GM18519 (cell line): ENCODE measurements at regions not wholly inside any gene's neighbourhood (a gene's known extent, or its start where the extent isn't known, plus 50 kb on each side); places are given as distances from the start of the nearest gene placed in this dataset.
A peak's percentile ranks its signal among the peaks of the same experiment; 100 is the strongest.

Experiments
- ATAC-seq: cut with Tn5 transposase; IDR thresholded peaks from one replicate; pipeline ENCODE4 v1.9.1; 2021; ENCODE audit warnings: mild to moderate bottlenecking, moderate library complexity; ENCODE audit not compliant: unreplicated experiment, low FRiP score

DNA sequence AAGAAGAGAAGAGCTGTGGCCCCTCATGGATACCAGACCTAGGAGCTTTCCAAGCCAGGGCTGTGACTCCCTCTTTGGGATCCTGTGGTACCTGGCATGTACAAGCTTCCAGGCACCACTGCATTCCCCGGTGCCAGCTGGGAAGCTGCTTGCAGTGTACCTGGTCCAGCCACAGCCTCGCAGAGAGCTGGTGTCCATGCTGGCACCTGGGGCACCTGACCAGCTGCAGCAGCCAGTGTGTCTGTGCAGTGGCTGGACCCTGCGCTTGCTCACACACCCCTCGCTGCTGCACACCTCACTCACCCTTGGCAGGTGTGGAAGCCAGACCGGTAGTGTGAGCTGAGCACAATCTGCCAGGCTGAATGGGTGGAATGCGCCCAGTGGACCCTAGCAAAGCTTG, 190.9 kb upstream of the MAN1A1 start:
- ATAC-seq = no peak

DNA sequence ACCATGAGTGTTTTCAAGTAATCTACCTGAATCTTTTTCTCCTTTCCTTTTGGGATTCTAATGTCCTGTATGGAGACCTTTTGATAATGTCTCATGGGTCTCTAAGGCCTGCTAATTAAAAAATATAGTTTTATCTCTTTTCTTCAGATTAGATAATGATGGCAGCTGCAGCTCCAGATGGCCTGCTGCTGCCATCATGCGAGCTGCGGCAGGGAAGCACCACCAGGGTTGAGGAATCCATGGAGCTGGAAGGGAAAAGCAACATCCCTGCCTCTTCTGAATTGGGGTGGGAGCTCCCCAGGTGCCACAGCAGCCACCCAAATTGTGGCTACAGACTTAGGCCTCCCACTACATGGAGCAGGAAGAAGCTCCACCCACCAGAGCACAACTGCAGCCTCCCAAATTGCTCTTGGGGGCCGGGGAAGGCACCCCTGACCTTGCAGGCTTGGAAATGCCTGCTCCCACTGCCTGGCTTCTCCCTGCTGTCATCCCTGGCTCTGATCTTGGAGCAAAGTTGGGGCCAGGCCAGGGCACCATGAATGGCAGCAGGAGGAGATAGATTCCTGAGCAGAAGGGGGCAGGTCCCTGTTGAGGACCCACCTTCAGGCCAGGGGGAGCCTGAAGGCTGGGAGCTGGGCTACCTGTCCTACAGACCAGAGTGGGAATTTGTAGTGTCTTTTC, 189.6 kb upstream of the MAN1A1 start:
- ATAC-seq = no peak

DNA sequence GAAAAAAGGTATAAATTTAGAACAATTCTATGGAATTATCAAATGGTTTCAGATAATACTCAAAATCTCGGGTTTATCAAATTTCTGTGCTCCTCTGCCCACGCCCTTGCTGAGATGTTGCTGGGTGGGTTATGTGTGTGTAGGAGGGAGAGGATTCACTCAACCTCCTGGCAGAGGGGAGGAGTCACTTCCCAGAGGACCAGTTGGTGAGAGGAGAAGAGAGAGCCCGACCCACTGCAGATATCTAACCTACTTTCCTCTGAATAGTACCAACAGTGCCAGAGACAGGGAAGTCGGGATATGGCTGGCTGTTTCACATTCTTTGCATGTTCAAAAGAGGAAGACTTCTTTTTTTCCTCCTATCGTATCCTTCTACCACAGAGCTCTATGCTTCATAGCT, 187.1 kb upstream of the MAN1A1 start:
- ATAC-seq = no peak

DNA sequence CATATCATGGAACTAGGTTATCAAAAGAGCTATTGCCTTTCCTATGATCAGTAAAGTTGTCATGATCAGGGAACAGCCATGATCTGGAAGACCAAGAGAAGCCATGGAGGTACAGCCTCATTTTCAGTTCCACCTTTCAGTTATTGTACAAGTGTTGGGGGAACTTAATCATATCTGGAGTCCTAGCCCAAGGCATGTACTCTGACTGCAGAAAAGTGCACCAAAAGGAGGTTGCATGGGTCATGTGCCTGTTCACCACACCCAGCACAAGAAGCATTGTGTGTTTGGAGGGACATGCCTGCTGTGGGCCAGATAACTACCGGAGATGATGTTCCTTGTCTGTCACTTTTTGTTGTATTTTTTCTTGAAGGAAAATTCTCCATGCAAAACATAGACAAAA, 185.8 kb upstream of the MAN1A1 start:
- ATAC-seq = peak; percentile 46

DNA sequence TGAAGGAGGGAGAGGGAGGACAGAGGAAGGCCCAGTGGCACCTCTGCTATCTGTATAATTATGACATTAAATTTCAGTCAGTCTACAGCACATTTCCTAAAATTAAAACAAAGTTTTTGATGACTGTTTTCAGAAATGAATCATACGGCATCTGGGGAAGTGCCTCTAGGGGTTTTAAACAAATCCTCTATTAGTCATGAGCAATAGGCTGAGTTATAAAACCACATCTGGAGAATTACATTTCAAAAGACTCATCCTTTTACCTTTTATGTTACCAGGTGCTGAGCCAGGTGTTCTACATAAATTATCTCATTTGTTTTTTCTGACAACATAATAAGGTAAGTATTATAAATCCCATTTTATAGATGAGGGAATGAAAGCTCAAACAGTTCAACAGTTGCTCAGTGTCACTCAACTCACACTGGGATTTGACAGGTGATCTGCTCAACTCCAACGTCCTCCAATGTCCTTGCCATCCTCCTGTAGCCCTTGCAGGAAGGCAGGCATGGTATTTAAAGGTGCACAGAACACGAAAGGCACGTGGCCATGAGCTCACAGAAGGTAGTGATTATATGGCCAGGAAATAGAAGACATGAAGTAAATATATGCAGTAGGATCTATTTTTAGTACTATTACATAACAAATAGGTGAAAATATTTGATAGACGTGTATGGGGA, 184.2 kb upstream of the MAN1A1 start:
- ATAC-seq = peak; percentile 75

DNA sequence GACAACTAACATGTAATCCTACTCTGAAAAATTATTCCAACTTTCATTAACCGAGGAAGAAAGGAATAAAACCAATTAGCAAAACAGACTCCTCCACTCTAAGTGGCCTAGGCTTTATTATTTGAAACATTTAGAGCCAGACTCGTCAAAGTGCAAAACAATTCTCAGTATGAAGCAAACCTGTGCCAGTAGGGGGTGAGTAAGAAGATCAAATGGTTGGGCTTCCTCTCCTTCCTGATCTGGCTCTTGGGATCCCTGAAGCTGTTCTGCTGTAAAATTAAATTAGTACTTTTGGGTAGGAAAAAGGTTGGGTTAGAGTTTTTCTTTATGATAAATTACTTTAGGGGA, 177.6 kb upstream of the MAN1A1 start:
- ATAC-seq = no peak

DNA sequence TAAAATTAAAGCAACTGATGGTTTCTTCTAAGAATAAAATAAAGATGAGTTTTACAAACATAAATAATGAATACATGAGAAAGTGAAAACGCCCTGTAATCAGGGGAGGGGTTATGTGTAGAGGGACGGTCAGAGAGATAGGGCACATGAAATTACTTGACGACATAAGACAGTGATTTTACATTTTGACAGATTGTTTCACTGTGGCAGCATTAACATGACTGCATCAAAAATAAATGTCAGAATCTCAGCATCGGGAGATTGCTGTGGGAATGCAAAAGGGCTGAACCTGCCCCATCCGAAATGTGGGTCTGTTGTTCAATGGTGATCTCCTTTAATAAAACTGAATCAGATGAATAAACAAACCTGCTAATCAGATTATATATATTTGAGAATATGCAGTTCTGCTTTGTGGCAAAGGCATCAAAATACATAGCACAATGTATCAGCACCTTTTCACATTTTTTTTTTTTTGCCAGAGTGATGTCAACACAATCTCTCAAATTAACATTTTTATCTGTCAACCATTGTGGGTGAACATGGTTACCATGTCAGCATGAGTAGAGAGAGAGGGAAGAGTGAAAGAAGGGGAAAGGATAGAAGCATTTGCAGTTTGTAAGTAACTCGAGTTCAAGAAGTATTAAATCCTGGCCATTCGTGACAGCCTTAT, 177.1 kb upstream of the MAN1A1 start:
- ATAC-seq = no peak

DNA sequence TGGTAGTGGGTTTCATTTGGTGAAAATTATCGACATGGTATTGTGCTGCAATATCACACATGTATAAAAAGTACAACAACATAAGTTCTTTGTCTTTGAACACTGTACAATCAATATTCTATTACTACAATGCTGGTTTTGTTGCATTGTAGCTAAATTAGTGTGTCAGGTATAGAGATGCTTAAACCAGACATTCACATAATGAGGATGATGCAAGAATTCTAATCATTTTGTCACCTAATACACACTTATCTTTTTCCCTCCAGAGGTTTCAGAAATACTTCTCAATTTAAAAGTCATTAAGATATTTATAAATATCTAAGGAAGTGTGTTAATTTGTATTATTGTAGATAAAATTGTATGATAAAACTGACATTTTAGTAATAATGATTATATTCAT, 174.8 kb upstream of the MAN1A1 start:
- ATAC-seq = no peak

DNA sequence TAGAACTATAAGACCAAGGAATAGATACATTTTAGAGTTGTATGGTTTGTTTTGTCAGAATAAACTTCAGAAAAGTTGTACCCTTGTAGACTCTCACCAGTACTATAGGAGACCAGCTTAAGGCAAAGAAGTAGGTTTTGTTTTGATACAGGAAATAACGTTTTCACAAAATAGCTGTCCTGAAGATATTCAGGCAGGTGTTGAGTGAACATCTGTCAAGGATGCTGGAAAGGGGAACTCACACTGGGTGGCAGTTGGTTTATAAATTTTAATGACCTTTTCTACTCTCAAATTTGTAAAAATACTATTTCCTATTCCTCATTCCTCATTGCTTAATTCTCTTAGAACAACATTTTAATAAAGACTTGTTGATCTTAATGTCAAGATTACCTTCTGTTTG, 174.0 kb upstream of the MAN1A1 start:
- no peak for ATAC-seq

DNA sequence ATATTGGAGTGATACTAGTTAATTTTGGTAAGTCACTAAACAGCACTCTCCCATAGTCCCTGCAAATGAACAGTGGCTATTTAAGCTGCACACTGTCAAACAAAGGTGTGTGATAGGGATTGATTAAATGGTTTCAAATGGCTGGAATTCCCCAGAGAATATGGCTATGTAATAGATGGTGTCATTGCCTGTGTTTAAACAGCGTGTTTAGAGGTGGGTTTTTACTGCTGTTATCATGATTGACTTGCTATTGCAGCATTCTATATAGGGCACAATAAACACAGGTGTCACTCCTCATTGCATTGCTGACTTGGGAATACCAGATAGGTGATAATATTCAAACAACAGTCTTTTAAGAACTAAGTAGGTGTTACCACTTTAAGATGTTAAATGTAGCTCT, 171.7 kb upstream of the MAN1A1 start:
- no peak for ATAC-seq

DNA sequence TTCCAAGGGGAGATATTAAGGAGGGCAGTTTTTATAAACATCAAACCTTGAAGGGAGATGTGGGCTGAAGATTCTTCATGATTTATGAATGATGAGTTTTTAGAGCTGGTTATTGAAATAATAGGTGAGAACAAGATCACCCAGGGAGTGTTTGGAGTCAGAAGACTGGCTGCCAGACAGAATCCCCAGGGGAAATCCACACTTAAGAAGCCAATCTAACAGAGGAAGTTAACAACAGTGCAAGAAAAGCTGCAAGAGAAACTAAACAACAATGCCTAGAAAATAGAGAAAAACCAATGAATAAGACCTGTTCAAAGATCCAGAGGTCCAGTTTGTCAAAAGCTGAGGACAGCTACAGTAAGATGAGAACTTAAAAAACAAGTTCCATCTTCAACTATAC, 167.9 kb upstream of the MAN1A1 start:
- ATAC-seq = no peak

DNA sequence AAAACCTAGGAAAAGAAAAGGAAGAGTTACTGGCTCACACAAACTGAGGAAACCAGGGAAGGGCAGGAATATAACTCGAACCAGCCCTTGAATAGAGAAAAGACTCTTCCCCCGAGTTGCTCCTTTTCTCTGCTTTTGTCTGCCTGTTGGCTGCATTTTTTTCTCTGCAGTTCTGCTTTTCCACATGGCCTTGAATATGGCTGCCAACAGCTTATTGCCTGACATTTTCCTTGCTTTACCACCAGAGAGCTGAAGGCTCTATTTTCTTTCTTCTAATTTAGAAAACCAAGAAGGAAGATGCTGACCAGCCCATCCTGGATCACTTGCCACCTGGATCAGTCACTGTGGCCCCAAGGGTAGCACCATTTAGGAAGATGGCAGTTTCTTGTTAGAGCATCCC, 164.8 kb upstream of the MAN1A1 start:
- no peak for ATAC-seq

DNA sequence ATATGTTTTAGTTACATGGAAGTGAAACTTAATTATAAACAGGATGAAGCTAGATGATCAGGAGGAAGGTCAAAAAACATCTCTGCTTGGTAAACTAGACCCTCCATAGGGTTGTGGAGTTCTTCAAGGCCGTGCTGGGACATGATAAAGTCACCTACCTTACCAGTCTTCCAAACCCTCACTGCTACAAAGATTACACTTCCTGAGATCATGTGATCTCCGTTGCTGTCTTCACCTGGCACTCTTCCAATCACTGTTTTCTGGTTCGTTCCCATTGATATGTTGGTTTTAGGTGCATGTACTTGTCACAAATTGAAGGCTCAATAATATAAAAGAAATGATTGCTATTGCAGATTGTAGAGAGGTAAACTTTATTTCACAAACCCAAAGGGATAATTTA, 161.5 kb upstream of the MAN1A1 start:
- no peak for ATAC-seq

DNA sequence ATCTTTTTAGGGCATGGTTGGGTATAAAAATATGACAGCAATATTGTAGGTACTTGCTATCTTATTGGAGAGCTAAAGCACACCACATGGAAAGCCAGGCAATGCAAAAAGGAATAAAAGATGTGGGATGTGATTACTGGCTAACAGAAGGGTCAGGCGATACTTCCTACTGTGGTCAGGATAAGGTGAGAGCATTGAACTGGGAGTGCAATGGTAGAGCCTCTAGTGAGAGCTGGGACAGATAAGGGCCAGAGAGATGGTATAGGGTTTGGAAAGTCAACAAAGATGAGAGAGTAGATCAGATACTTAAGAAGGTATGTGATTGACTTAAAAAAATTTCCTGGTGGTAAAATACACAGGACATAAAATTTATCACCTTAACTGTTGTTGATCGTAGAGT, 160.7 kb upstream of the MAN1A1 start:
- ATAC-seq = no peak

DNA sequence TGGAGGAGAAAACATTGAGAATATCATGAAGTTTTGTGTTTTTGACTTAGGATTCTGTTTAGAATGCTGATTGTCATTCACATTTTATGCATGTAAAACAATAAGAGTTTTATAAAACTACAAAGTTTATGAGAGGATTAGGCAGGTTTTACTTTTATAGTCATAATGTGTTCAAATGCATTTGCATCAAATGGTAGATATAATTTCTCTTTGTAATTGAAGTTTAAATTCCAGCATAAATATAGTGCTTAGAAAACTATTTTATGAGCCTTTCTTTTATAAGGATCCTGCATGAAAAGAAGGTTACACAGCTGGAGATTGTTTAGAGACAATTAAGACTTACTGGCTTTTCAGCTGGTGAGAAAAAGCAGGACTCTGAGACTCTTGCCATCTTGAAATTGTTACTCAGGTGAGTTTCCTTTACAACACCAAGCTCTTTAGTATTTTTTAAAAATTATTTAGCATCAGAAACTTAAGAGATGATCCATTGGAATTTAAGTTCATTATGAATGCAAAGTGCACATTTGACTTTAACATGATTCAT, 157.1 kb upstream of the MAN1A1 start:
- ATAC-seq = no peak

DNA sequence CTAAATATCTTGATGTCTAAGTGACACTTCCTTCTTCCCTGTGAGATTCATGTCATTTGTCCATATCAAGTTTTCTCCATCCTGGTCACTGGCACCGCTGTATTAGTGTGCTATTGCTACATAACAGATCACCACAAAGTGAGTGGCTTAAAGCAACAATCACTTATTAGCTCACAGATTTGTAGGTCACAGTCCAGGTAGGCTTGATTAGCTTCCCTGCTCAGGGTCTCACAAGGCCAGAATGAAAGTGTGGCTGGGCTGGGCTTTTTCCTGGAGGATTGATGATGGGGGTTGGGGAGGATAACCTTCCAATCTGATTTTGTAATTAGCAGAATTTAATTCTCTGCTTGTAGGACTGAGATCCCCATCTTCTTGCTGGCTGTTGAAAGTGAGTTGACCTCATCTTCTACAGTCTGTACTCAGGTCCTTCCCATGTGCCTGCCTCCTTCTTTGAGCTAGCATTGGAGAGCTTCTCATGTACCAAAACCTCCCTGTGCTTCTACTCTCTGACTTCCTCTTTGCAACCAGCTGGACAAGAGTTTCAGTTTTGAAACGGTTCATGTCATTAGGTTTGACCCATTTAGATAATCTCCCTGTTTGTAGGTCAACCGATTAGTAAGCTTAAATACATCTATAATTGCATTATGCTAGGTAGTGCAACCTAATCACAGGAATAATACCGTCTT, 152.4 kb upstream of the MAN1A1 start:
- ATAC-seq = peak; percentile 62

DNA sequence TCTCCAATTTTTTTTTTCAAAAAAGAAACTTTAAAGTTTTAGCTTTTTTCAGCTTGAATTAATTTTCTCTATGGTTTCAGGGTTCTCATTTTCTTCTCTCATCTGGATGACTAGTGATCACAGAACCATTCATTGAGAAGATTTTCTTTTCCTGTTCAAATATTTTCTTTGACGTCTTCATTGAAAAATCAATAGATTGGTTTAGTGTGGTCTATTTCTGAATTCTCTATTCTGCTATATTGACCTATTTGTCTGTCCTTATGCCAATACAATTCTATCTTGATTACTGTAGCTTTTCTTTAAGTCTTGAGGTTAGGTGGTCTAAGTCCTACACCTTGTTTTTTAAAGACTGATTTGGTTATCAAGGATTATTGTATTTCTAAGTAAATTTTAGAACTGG, 150.2 kb upstream of the MAN1A1 start:
- no peak for ATAC-seq

DNA sequence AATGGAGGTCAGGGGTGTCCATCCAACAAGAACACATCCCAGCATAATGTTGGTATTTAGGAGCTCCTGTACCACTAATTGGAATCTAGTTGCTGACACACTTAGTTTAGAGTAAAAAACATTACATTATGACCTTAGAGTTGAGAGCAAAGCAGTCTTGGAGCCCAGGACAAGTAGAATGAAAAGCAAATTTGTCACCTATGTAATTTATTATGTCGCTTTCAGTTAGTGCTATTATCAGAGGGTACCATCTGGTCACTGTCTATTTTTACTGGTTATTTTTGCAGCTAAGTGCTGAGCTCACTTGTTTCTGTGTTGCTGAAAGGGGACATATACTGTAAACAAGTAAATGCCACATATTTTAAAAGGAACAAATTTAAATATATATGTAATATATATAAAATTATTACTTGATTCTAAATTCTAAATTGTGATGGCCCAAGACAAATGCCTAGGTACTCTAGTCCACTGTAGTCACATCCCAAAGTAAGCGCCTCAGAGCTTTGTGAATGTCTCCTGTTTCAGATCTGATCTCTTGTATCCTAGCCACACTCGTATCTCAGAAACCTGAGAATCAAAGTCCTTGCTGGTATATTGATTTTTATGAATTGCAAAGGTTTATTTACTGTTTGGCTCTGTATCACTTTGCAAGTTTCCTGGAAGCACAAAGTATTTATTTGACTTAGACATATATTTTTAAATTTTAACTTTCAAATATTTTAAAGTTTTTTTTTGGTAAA, 148.6 kb upstream of the MAN1A1 start:
- ATAC-seq = no peak

DNA sequence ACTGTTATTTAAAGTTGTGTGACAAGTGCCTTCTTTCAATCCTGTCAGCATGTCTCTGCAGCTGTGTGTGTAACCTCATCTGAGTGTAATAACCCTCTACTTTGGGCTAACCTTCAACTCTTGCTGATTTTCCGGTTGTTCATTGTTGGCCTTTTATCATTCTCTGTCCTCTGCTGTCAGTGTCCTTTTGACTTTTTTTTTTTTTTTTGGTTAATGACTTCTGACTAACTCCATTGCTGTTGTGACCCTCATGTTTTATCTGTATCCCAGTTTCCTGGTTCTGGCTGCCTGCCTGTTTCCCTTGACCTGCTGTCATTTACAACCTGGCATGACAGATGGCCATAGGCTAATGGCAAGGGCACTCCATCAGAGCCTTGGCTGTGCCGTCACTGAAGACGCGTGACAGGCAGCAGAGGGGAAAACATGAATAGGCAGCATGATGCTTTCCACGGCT, 145.7 kb upstream of the MAN1A1 start:
- ATAC-seq = no peak

DNA sequence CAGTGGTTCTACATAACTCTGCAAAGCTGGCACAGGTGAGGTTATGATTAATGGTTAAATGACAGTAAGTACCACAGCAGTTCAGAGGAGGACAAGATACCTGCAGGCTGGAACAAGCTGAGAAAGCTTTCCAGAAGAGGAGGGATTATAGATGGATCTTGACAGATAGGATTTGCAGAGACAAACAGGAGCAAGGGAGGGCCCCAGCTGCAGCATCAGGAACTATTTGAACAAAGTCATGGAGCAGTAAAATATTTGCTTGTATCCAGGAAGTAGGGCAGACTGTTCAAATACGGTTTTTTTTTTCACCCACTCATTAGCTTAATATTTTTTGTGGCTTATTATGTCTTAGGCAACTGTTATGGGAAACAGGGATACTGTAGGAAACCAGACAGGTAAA, 144.4 kb upstream of the MAN1A1 start:
- ATAC-seq = no peak
